DOHH2 (cell line): ENCODE measurements at regions not wholly inside any gene's neighbourhood (a gene's known extent, or its start where the extent isn't known, plus 50 kb on each side); places are given as distances from the start of the nearest gene placed in this dataset.

Experiments used
- EZH2phosphoT487 ChIP-seq: fragments of 200-600 bp; sonication (generic); IDR thresholded peaks from 2 replicates; pipeline ENCODE4 v1.6.1; 2017; ENCODE audit warnings: borderline replicate concordance, mild to moderate bottlenecking, antibody characterized with exemption, low read length, moderate library complexity, mixed read lengths
- TF ChIP-seq, protein P1 (sequence below): fragments of 200-600 bp; sonication (generic); IDR thresholded peaks from one replicate; pipeline ENCODE4 v1.5.1; 2014; ENCODE audit warnings: antibody characterized with exemption, mild to moderate bottlenecking, low read depth, low read length; ENCODE audit not compliant: poor library complexity, severe bottlenecking

DNA sequence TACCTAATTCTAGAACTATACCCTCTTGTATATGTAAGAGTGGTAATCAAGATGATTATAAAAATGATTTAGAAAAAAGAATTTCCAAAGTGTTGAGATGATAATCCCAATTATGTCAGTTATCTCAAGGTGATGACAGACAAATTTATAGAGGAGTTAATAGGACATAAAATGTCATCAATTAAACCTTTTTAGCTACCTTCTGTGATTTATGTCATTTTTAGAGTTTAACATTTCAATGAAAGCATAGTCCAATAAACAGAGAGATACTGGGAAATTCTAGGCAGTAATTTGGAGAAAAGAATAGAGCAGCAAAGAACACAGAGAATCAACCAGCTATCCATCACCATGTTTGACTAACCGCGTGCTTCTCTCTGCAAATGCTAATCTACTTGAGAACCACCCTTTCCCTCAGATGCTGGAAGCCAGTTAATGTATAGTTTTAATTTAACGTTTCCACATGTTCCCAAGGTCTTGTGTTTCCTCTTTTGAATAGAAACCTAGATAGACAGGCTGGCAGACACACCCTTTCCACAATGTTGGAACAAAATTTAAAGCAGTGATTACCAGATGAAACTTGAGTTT lies 433.1 kb upstream of the FAM241A start:
- TF ChIP-seq EZH2phosphoT487, result no peak
- TF ChIP-seq, protein P1, sequence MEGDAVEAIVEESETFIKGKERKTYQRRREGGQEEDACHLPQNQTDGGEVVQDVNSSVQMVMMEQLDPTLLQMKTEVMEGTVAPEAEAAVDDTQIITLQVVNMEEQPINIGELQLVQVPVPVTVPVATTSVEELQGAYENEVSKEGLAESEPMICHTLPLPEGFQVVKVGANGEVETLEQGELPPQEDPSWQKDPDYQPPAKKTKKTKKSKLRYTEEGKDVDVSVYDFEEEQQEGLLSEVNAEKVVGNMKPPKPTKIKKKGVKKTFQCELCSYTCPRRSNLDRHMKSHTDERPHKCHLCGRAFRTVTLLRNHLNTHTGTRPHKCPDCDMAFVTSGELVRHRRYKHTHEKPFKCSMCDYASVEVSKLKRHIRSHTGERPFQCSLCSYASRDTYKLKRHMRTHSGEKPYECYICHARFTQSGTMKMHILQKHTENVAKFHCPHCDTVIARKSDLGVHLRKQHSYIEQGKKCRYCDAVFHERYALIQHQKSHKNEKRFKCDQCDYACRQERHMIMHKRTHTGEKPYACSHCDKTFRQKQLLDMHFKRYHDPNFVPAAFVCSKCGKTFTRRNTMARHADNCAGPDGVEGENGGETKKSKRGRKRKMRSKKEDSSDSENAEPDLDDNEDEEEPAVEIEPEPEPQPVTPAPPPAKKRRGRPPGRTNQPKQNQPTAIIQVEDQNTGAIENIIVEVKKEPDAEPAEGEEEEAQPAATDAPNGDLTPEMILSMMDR, result no peak
